A549 (cell line): ENCODE measurements at regions not wholly inside any gene's neighbourhood (a gene's known extent, or its start where the extent isn't known, plus 50 kb on each side); places are given as distances from the start of the nearest gene placed in this dataset.

ENCODE experiments used
- ATOH8 ChIP-seq: fragments of 250-450 bp; sonication (Bioruptor Pico); IDR thresholded peaks from 2 replicates; pipeline ENCODE4 v1.5.0; 2020; ENCODE audit warnings: low read depth, mild to moderate bottlenecking, moderate library complexity
- CBX2 ChIP-seq: fragments of 200-600 bp; sonication (generic); IDR thresholded peaks from 2 replicates; pipeline ENCODE4 v1.6.1; 2016; ENCODE audit warnings: low read depth, mild to moderate bottlenecking, borderline replicate concordance
- PHF8 ChIP-seq: fragments of 200-600 bp; sonication (generic); IDR thresholded peaks from 2 replicates; pipeline ENCODE4 v1.6.1; 2016; ENCODE audit warnings: low read depth, mild to moderate bottlenecking, antibody characterized with exemption, moderate library complexity, borderline replicate concordance

GRCh38 chr4:57905965-57906364 lies 795.8 kb upstream of the IGFBP7 start:
- TF ChIP-seq ATOH8 (no peak), PHF8 (no peak), CBX2 (no peak)
